ENCODE measurements at regions not wholly inside any gene's neighbourhood (a gene's known extent, or its start where the extent isn't known, plus 50 kb on each side); places are given as distances from the start of the nearest gene placed in this dataset.

- TF ChIP-seq REST (IDR thresholded peaks at IDR 0.05; ENCODE audit: low read depth) (no peak), NFIC (IDR thresholded peaks at IDR 0.05) (no peak), EP300 (IDR thresholded peaks at IDR 0.05; ENCODE audit: borderline replicate concordance) (no peak), RAD21 (IDR thresholded peaks at IDR 0.05; ENCODE audit: low read depth) (no peak), CREB1 (IDR thresholded peaks at IDR 0.05; ENCODE audit: low read depth) (no peak), CEBPB (IDR thresholded peaks at IDR 0.05) (no peak), TAF1 (IDR thresholded peaks at IDR 0.05; ENCODE audit: low read depth) (no peak), YY1 (IDR thresholded peaks at IDR 0.05; ENCODE audit: low read depth) (no peak)
- TF ChIP-seq, protein P1, sequence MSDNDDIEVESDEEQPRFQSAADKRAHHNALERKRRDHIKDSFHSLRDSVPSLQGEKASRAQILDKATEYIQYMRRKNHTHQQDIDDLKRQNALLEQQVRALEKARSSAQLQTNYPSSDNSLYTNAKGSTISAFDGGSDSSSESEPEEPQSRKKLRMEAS (IDR thresholded peaks at IDR 0.05) = no peak
- TF ChIP-seq, protein P2, sequence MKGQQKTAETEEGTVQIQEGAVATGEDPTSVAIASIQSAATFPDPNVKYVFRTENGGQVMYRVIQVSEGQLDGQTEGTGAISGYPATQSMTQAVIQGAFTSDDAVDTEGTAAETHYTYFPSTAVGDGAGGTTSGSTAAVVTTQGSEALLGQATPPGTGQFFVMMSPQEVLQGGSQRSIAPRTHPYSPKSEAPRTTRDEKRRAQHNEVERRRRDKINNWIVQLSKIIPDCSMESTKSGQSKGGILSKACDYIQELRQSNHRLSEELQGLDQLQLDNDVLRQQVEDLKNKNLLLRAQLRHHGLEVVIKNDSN (IDR thresholded peaks at IDR 0.05) = no peak
Measured at GRCh38 chr2:221792971-221793521, 220.9 kb upstream of the EPHA4 start.

All from Ishikawa (cell line).